A673 (cell line): ENCODE measurements at regions not wholly inside any gene's neighbourhood (a gene's known extent, or its start where the extent isn't known, plus 50 kb on each side); places are given as distances from the start of the nearest gene placed in this dataset.
"Not testable (repeated sequence)": the region's sequence is repeated elsewhere in the genome, so short reads cannot be mapped to it uniquely, and the experiment has no call there.

Experiments used
- BruUV-seq: library from RNA; stranded (reverse); fragments of 400-500 nt; replicated peaks from 2 replicates; lab custom pipeline; 2021; lab: Mats Ljungman, UMichigan
- CTCF ChIA-PET: fragments of 300-600 bp; sonication (Branson Sonifier 250); formaldehyde crosslinking; loops from one replicate; lab custom pipeline; 2022; ENCODE audit warnings: antibody characterized with exemption; lab: Charles Lee
- POLR2A ChIA-PET: fragments of 300-600 bp; sonication (Branson Sonifier 250); formaldehyde crosslinking; loops from one replicate; lab custom pipeline; 2022; ENCODE audit warnings: antibody characterized with exemption; ENCODE audit not compliant: low non-redundant PET; lab: Charles Lee
- DNase-seq: peaks from one replicate; pipeline ENCODE4 v3.0.0-alpha.2; 2015; ENCODE audit warnings: low spot score
- H3K27ac ChIP-seq: fragments of 200-600 bp; sonication (generic); 2 replicates; pipeline ENCODE4 v1.5.1; 2016; ENCODE audit warnings: mixed run types, low read depth, mild to moderate bottlenecking, mixed read lengths, antibody characterized with exemption, low read length; ENCODE audit not compliant: poor library complexity, severe bottlenecking
- H3K27me3 ChIP-seq: fragments of 200-600 bp; sonication (generic); replicated peaks from 2 replicates; pipeline ENCODE4 v1.6.1; 2017; ENCODE audit warnings: mixed run types, low read depth, mild to moderate bottlenecking, mixed read lengths, antibody characterized with exemption, low read length; ENCODE audit not compliant: insufficient read depth, poor library complexity
- H3K36me3 ChIP-seq: fragments of 200-600 bp; sonication (generic); 2 replicates; pipeline ENCODE4 v1.6.1; 2016; ENCODE audit warnings: mixed run types, mild to moderate bottlenecking, mixed read lengths, antibody characterized with exemption, low read length; ENCODE audit not compliant: insufficient read depth, poor library complexity, severe bottlenecking
- H3K4me1 ChIP-seq: fragments of 200-600 bp; sonication (generic); 2 replicates; pipeline ENCODE4 v1.6.1; 2017; ENCODE audit warnings: mixed run types, mild to moderate bottlenecking, mixed read lengths, antibody characterized with exemption, low read length; ENCODE audit not compliant: insufficient read depth, poor library complexity, severe bottlenecking
- H3K4me3 ChIP-seq: fragments of 200-600 bp; sonication (generic); 2 replicates; pipeline ENCODE4 v1.5.1; 2016; ENCODE audit warnings: low read depth, mixed run types, mild to moderate bottlenecking, mixed read lengths, low read length; ENCODE audit not compliant: poor library complexity, severe bottlenecking
- H3K9me3 ChIP-seq: fragments of 200-600 bp; sonication (generic); 2 replicates; pipeline ENCODE4 v1.6.1; 2016; ENCODE audit warnings: mixed run types, low read depth, mild to moderate bottlenecking, mixed read lengths, antibody characterized with exemption, low read length; ENCODE audit not compliant: poor library complexity, severe bottlenecking
- CTCF ChIP-seq: fragments of 300-800, 200-600 bp; sonication (generic); conservative IDR thresholded peaks from 2 replicates; pipeline ENCODE4 v1.5.1; 2017; ENCODE audit warnings: low read depth, mild to moderate bottlenecking, antibody characterized with exemption, low read length, moderate library complexity, mixed read lengths
- EZH2 ChIP-seq: fragments of 200-600 bp; sonication (generic); IDR thresholded peaks from 2 replicates; pipeline ENCODE4 v1.6.1; 2017; ENCODE audit warnings: borderline replicate concordance, low read depth, mild to moderate bottlenecking, mixed read lengths, antibody characterized with exemption, low read length; ENCODE audit not compliant: poor library complexity, severe bottlenecking
- intact Hi-C: fragments of 100-400 bp; cut with micrococcal nuclease; formaldehyde crosslinking; loops from one replicate; pipeline ENCODE4 v1.10.0; 2022; ENCODE audit not compliant: unreplicated experiment

DNA sequence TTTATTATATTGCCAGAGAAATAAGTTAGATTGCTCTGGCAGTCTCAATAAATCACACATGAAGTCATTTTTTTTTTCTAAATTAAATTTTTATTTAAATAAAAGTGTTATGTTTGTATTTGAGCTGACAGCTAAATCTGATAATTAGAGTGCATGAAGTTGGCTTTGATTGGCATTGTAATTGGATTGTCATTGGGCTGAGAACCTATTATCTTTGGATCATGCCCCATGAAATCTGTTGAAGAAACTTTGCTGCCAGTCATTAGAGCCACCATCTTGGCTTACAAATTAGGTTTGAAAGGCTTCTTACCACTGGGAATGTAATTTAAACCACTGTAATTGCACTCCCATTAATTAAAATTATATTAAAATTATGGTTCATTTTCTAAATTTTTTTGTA is 507.9 kb upstream of the FANCL start:
- no TSS peak for BruUV-seq
- TF ChIP-seq CTCF (no peak), EZH2 (no peak)
- CTCF ChIA-PET: no interaction called here
- POLR2A ChIA-PET: interaction anchor here (0.6 kb wide), 1 partner anchor 17 kb away, joined by 4 read pairs; no protein-coding TSS in a partner anchor
- Histone ChIP-seq H3K9me3 (no peaks in the 10 kb centered on the region), H3K4me3 (no peak overlapping the region), H3K4me1 (no peaks in the 10 kb centered on the region), H3K36me3 (no peaks in the 10 kb centered on the region), H3K27ac (no peak overlapping the region), H3K27me3 (no peaks in the 10 kb centered on the region)
- intact Hi-C loops: no loop called here
- no peak for DNase-seq

DNA sequence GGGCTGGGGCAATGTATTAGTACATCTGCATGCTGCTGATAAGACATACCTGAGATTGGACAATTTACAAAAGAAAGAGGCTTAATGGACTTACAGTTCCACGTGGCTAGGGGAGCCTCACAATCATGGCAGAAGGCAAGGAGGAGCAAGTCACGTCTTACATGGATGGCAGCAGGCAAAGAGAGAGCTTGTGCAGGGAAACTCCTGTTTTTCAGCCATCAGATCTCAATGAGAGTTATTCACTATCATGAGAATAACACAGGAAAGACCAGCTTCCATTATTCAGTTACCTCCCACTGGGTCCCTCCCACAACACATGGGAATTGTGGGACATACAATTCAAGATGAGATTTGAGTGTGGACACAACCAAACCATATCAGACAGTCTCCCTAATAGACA is 504.2 kb upstream of the FANCL start:
- POLR2A ChIA-PET, H3K4me3 ChIP-seq, DNase-seq, H3K9me3 ChIP-seq, intact Hi-C loops, BruUV-seq, H3K27ac ChIP-seq, H3K4me1 ChIP-seq, H3K27me3 ChIP-seq, H3K36me3 ChIP-seq, CTCF ChIA-PET: not testable (repeated sequence)

DNA sequence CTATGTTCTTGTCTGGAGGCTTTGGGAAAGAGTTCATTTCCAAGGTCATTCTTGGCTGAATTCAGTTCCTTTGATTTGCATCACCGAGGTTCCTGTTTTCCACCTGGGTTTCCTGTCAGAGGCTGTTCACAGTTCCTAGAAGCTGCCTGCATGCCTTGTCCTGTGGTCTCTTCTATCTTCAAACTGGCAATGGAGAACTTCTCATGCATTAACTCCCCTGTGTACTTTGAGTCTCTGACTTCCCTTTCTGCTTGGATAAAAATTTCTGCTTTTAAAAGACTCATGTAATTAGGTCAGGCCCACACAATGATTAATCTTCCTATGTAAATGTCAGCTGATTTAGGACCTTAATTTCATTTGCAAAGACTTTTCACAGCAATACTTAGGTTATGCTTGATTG is 499.3 kb upstream of the FANCL start:
- no peak for TF ChIP-seq EZH2
- no peak for TF ChIP-seq CTCF
- ChIA-PET POLR2A (no interaction called here), CTCF (no interaction called here)
- no peak overlapping the region for H3K4me3 ChIP-seq
- peaks cover 6% of the 10 kb centered on the region for H3K27me3 ChIP-seq
- no peak for DNase-seq
- no peaks in the 10 kb centered on the region for H3K36me3 ChIP-seq
- intact Hi-C loops: no loop called here
- no peak overlapping the region for H3K27ac ChIP-seq
- H3K9me3 ChIP-seq: no peaks in the 10 kb centered on the region
- no peaks in the 10 kb centered on the region for H3K4me1 ChIP-seq
- BruUV-seq: no TSS peak

GRCh38 chr2:58739033-58739432 is 497.9 kb upstream of the FANCL start:
- no peak for DNase-seq
- TF ChIP-seq EZH2: no peak
- TF ChIP-seq CTCF: no peak
- no peaks in the 10 kb centered on the region for H3K9me3 ChIP-seq
- no peaks in the 10 kb centered on the region for H3K4me1 ChIP-seq
- H3K27ac ChIP-seq: no peak overlapping the region
- CTCF ChIA-PET: no interaction called here
- H3K36me3 ChIP-seq: no peaks in the 10 kb centered on the region
- POLR2A ChIA-PET: no interaction called here
- H3K27me3 ChIP-seq: peaks cover 18% of the 10 kb centered on the region
- intact Hi-C loops: no loop called here
- BruUV-seq: no TSS peak
- H3K4me3 ChIP-seq: no peak overlapping the region
